ENCODE measurements at regions not wholly inside any gene's neighbourhood (a gene's known extent, or its start where the extent isn't known, plus 50 kb on each side); places are given as distances from the start of the nearest gene placed in this dataset.

DNA sequence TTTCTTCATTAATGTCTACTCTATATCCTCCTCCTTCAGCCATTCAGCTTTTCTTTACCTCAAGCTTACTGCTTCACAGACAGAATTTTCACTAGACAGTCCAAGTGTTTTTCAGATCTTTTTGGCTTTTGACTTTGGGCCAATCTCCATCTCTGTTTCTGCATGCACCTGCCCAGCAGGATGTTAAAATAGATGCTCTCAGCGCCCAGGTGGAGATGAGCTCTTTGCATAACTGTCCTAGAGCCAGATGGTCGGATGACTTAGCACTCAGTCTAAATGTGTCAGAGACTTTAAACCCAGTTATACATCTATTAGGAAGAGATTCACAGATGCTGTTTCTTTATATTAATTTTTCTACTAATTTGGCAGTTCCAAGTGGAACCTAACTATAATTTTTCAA, 80.3 kb upstream of the SSTR1 start:
- no peak for TF ChIP-seq CTCF (IDR thresholded peaks at IDR 0.05)
- TF ChIP-seq POLR2AphosphoS5 (IDR thresholded peaks at IDR 0.05), result no peak
- no peak for TF ChIP-seq POLR2A (IDR thresholded peaks at IDR 0.05)
